A549 (cell line): ENCODE measurements at regions not wholly inside any gene's neighbourhood (a gene's known extent, or its start where the extent isn't known, plus 50 kb on each side); places are given as distances from the start of the nearest gene placed in this dataset.

Source experiments
- EP300 ChIP-seq, 2 experiments: fragments of >200 bp; sonication (Bioruptor Twin); formaldehyde crosslinking; IDR thresholded peaks; 2 replicates in 1 of 2; 3 replicates in 1 of 2; pipeline ENCODE4 v1.6.1; 2016 to 2017
- ESRRA ChIP-seq: fragments of 150-350 bp; IDR thresholded peaks from 2 replicates; pipeline ENCODE4 v1.6.1; 2014; ENCODE audit warnings: mild to moderate bottlenecking, low read length, borderline replicate concordance
- GATA3 ChIP-seq: IDR thresholded peaks from 2 replicates; pipeline ENCODE4 v1.6.1; 2012; ENCODE audit warnings: borderline replicate concordance
- HOXB5 ChIP-seq: fragments of 250-450 bp; sonication (Bioruptor Pico); IDR thresholded peaks from 2 replicates; pipeline ENCODE4 v1.5.0; 2020; ENCODE audit warnings: mild to moderate bottlenecking, moderate library complexity
- JUN ChIP-seq, 2 experiments: fragments of >200 bp; sonication (Bioruptor Twin); formaldehyde crosslinking; IDR thresholded peaks; 2 replicates in 1 of 2; 3 replicates in 1 of 2; pipeline ENCODE4 v1.6.1; 2016 to 2017
- JUNB ChIP-seq: fragments of >200 bp; sonication (Bioruptor Twin); formaldehyde crosslinking; IDR thresholded peaks from 2 replicates; pipeline ENCODE4 v1.6.1; 2016
- NR3C1 ChIP-seq: fragments of >200 bp; sonication (Bioruptor Twin); formaldehyde crosslinking; IDR thresholded peaks from 3 replicates; pipeline ENCODE4 v1.6.1; 2017
- POLR2A ChIP-seq: IDR thresholded peaks from 2 replicates; pipeline ENCODE4 v1.6.1; 2012; ENCODE audit warnings: mild to moderate bottlenecking, low read length
- TF ChIP-seq, protein P1 (sequence below): fragments of >200 bp; sonication (Bioruptor Twin); formaldehyde crosslinking; IDR thresholded peaks from 2 replicates; pipeline ENCODE4 v1.6.1; 2016
- TF ChIP-seq, protein P2 (sequence below): fragments of >200 bp; sonication (Bioruptor Twin); formaldehyde crosslinking; IDR thresholded peaks from 3 replicates; pipeline ENCODE4 v1.5.1; 2016
- TF ChIP-seq, protein P3 (sequence below): fragments of 150-350 bp; IDR thresholded peaks from 2 replicates; pipeline ENCODE4 v1.6.1; 2014; ENCODE audit warnings: low read depth, mild to moderate bottlenecking, low read length
- TF ChIP-seq, protein P4 (sequence below): fragments of 450-650 bp; IDR thresholded peaks from 2 replicates; pipeline ENCODE4 v1.6.1; 2014; ENCODE audit warnings: antibody characterized with exemption

DNA sequence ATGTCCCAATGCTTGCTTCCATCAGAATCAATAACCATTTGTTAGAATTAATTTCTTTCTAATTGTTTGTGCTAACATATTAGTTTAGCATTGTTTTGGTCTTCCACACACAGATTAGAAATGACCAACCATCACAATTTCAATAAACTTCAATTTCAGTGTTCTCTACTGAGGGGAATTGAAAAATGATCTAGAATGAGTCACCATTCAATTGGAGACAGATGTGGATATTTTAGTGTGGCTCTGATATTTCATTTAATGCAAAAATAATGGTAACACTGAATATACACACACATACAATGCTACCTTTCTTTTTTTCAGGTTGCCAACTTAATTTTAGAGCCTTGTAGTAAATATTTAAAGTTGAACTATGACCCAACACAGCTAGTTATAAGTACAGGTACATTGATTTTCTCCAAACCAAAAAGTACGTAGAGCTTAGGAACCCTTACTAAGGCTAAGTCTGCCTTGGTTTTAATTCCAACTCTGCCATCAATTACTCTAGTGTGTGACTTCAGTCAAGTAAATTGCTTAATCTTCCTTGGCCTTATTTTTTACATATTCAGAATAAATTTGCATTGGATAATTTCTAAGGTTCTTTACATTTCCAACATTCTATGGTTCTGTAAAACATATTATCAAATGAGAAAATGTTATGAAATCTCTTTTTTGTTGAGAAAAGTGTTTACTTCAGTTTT lies 143.9 kb downstream of the DMRTA1 start:
- TF ChIP-seq, protein P1, sequence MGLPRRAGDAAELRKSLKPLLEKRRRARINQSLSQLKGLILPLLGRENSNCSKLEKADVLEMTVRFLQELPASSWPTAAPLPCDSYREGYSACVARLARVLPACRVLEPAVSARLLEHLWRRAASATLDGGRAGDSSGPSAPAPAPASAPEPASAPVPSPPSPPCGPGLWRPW: no peak
- TF ChIP-seq NR3C1 (no peak), POLR2A (no peak), JUNB (no peak), ESRRA (no peak), EP300 (IDR thresholded peaks at IDR 0.05) (no peak), GATA3 (no peak), JUN (IDR thresholded peaks at IDR 0.05) (no peak), HOXB5 (CRISPR knock-in tag) (no peak)
- TF ChIP-seq, protein P2, sequence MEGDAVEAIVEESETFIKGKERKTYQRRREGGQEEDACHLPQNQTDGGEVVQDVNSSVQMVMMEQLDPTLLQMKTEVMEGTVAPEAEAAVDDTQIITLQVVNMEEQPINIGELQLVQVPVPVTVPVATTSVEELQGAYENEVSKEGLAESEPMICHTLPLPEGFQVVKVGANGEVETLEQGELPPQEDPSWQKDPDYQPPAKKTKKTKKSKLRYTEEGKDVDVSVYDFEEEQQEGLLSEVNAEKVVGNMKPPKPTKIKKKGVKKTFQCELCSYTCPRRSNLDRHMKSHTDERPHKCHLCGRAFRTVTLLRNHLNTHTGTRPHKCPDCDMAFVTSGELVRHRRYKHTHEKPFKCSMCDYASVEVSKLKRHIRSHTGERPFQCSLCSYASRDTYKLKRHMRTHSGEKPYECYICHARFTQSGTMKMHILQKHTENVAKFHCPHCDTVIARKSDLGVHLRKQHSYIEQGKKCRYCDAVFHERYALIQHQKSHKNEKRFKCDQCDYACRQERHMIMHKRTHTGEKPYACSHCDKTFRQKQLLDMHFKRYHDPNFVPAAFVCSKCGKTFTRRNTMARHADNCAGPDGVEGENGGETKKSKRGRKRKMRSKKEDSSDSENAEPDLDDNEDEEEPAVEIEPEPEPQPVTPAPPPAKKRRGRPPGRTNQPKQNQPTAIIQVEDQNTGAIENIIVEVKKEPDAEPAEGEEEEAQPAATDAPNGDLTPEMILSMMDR: no peak
- TF ChIP-seq, protein P3, sequence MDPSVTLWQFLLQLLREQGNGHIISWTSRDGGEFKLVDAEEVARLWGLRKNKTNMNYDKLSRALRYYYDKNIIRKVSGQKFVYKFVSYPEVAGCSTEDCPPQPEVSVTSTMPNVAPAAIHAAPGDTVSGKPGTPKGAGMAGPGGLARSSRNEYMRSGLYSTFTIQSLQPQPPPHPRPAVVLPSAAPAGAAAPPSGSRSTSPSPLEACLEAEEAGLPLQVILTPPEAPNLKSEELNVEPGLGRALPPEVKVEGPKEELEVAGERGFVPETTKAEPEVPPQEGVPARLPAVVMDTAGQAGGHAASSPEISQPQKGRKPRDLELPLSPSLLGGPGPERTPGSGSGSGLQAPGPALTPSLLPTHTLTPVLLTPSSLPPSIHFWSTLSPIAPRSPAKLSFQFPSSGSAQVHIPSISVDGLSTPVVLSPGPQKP: no peak
- TF ChIP-seq, protein P4, sequence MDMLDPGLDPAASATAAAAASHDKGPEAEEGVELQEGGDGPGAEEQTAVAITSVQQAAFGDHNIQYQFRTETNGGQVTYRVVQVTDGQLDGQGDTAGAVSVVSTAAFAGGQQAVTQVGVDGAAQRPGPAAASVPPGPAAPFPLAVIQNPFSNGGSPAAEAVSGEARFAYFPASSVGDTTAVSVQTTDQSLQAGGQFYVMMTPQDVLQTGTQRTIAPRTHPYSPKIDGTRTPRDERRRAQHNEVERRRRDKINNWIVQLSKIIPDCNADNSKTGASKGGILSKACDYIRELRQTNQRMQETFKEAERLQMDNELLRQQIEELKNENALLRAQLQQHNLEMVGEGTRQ: no peak
